ENCODE measurements at regions not wholly inside any gene's neighbourhood (a gene's known extent, or its start where the extent isn't known, plus 50 kb on each side); places are given as distances from the start of the nearest gene placed in this dataset.

- Histone ChIP-seq H3K4me2 (ENCODE audit: low read length) (no peak overlapping the region), H3K9me3 (ENCODE audit: low read length) (no peaks in the 10 kb centered on the region), H3K27ac (ENCODE audit: low read depth, low read length, poor library complexity, severe bottlenecking) (no peak overlapping the region), H2AFZ (ENCODE audit: low read length) (no peak overlapping the region), H3K27me3 (ENCODE audit: insufficient read depth, low read length) (no peaks in the 10 kb centered on the region), H3K36me3 (ENCODE audit: insufficient read depth, low read length) (no peaks in the 10 kb centered on the region), H3K9ac (ENCODE audit: low read length) (no peak overlapping the region), H3F3A (ENCODE audit: insufficient read depth, low read length) (no peaks in the 10 kb centered on the region), H3K4me3 (ENCODE audit: low read depth, low read length, poor library complexity, severe bottlenecking) (no peak overlapping the region), H4K20me1 (ENCODE audit: insufficient read depth, low read length) (no peaks in the 10 kb centered on the region), H3K9me2 (ENCODE audit: low read depth, low read length) (no peaks in the 10 kb centered on the region), H3K4me1 (ENCODE audit: insufficient read depth, low read length, severe bottlenecking) (no peaks in the 10 kb centered on the region), H3K79me2 (ENCODE audit: insufficient read depth, low read length) (no peaks in the 10 kb centered on the region)
- TF ChIP-seq, protein P1, sequence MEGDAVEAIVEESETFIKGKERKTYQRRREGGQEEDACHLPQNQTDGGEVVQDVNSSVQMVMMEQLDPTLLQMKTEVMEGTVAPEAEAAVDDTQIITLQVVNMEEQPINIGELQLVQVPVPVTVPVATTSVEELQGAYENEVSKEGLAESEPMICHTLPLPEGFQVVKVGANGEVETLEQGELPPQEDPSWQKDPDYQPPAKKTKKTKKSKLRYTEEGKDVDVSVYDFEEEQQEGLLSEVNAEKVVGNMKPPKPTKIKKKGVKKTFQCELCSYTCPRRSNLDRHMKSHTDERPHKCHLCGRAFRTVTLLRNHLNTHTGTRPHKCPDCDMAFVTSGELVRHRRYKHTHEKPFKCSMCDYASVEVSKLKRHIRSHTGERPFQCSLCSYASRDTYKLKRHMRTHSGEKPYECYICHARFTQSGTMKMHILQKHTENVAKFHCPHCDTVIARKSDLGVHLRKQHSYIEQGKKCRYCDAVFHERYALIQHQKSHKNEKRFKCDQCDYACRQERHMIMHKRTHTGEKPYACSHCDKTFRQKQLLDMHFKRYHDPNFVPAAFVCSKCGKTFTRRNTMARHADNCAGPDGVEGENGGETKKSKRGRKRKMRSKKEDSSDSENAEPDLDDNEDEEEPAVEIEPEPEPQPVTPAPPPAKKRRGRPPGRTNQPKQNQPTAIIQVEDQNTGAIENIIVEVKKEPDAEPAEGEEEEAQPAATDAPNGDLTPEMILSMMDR (IDR thresholded peaks at IDR 0.05; ENCODE audit: low read length): no peak
- TF ChIP-seq EZH2 (IDR thresholded peaks at IDR 0.05; ENCODE audit: borderline replicate concordance, low read length): no peak
Observed at GRCh38 chr2:125535089-125535488, 1120.9 kb upstream of the GYPC start.

DNA sequence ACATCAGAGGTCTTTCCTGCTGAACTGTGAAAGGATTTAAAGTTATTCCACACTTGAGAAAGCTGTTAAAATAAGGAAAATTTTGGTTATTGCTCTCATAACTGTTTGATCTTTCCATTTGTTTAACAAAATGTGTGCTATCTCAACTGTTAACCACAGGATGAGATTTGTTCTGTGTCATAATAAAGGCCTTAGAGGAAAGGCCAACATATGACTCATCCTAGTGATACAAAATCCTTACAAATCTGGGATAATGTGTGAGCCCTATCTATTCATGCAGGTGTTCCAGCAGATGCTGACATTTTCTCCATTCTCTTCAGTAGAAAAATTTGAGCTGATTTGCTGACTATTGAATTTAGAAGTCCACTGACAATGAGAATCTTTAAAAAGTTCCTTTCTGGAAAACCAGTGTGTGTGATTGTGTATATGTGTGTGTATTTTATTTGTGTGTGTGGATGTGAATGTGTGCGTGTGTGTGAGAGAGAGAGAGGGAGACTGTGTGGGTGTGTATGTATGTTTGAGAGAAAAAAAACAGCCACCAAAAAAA, 1111.9 kb upstream of the GYPC start:
- no peak overlapping the region for H3K9ac ChIP-seq (ENCODE audit: low read length)
- H3F3A ChIP-seq (ENCODE audit: insufficient read depth, low read length): no peaks in the 10 kb centered on the region
- no peaks in the 10 kb centered on the region for H3K9me2 ChIP-seq (ENCODE audit: low read depth, low read length)
- H2AFZ ChIP-seq (ENCODE audit: low read length): no peak overlapping the region
- H3K27ac ChIP-seq (ENCODE audit: low read depth, low read length, poor library complexity, severe bottlenecking): no peak overlapping the region
- H3K4me1 ChIP-seq (ENCODE audit: insufficient read depth, low read length, severe bottlenecking): no peaks in the 10 kb centered on the region
- H3K36me3 ChIP-seq (ENCODE audit: insufficient read depth, low read length): no peaks in the 10 kb centered on the region
- H3K4me2 ChIP-seq (ENCODE audit: low read length): no peak overlapping the region
- H3K9me3 ChIP-seq (ENCODE audit: low read length): no peaks in the 10 kb centered on the region
- TF ChIP-seq, protein P1 (IDR thresholded peaks at IDR 0.05; ENCODE audit: low read length): no peak
- TF ChIP-seq EZH2 (IDR thresholded peaks at IDR 0.05; ENCODE audit: borderline replicate concordance, low read length): no peak
- H4K20me1 ChIP-seq (ENCODE audit: insufficient read depth, low read length): no peaks in the 10 kb centered on the region
- H3K4me3 ChIP-seq (ENCODE audit: low read depth, low read length, poor library complexity, severe bottlenecking): no peak overlapping the region
- H3K27me3 ChIP-seq (ENCODE audit: insufficient read depth, low read length): no peaks in the 10 kb centered on the region
- no peaks in the 10 kb centered on the region for H3K79me2 ChIP-seq (ENCODE audit: insufficient read depth, low read length)

DNA sequence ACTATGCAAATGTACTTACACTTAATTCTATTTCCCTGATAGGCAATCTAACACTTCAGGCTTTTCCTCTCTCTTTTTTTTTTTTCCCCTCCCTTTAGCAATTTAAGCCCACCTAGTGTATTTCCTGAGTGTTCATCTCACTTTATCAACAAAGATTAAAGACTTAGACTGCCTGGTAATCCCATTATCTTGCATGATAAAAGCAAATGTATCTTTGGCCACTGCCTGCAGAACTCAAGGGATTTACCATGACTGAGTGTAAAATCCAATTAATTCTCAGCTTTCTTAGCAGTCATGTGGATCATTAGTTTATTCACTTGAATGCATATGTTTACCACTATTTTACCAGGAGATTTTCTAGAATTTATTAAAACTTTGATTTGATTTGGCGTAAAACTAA, 1102.2 kb upstream of the GYPC start:
- Histone ChIP-seq H3K27me3 (ENCODE audit: insufficient read depth, low read length) (no peaks in the 10 kb centered on the region), H2AFZ (ENCODE audit: low read length) (no peak overlapping the region), H3K4me2 (ENCODE audit: low read length) (no peak overlapping the region)

More for the DNA sequence above, 1102.2 kb upstream of the GYPC start:
- no peak overlapping the region for H3K9ac ChIP-seq (ENCODE audit: low read length)
- no peaks in the 10 kb centered on the region for H3F3A ChIP-seq (ENCODE audit: insufficient read depth, low read length)
- H3K4me1 ChIP-seq (ENCODE audit: insufficient read depth, low read length, severe bottlenecking): no peaks in the 10 kb centered on the region
- H3K36me3 ChIP-seq (ENCODE audit: insufficient read depth, low read length): no peaks in the 10 kb centered on the region
- no peaks in the 10 kb centered on the region for H3K9me2 ChIP-seq (ENCODE audit: low read depth, low read length)
- TF ChIP-seq, protein P1 (IDR thresholded peaks at IDR 0.05; ENCODE audit: low read length): no peak
- no peak for TF ChIP-seq EZH2 (IDR thresholded peaks at IDR 0.05; ENCODE audit: borderline replicate concordance, low read length)
- no peaks in the 10 kb centered on the region for H3K9me3 ChIP-seq (ENCODE audit: low read length)
- no peak overlapping the region for H3K4me3 ChIP-seq (ENCODE audit: low read depth, low read length, poor library complexity, severe bottlenecking)
- no peaks in the 10 kb centered on the region for H4K20me1 ChIP-seq (ENCODE audit: insufficient read depth, low read length)
- H3K27ac ChIP-seq (ENCODE audit: low read depth, low read length, poor library complexity, severe bottlenecking): no peak overlapping the region
- H3K79me2 ChIP-seq (ENCODE audit: insufficient read depth, low read length): no peaks in the 10 kb centered on the region
